ENCODE measurements at regions not wholly inside any gene's neighbourhood (a gene's known extent, or its start where the extent isn't known, plus 50 kb on each side); places are given as distances from the start of the nearest gene placed in this dataset.

- Histone ChIP-seq H3K9ac (ENCODE audit: low read length in 3 of 3) (no peak overlapping the region), H3K4me3 (ENCODE audit: low read length in 3 of 3) (no peak overlapping the region), H3K27me3 (ENCODE audit: control insufficient read depth, insufficient read depth, low read length) (no peaks in the 10 kb centered on the region), H3K4me1 (ENCODE audit: control insufficient read depth in 2 of 3, insufficient read depth in 2 of 3, low read depth in 1 of 3, low read length in 3 of 3) (no peaks in the 10 kb centered on the region), H3K9me3 (ENCODE audit: control insufficient read depth in 2 of 3, insufficient read depth in 1 of 3, low read length in 3 of 3) (no peaks in the 10 kb centered on the region), H3K36me3 (ENCODE audit: control insufficient read depth in 2 of 3, insufficient read depth in 3 of 3, low read length in 3 of 3) (no peaks in the 10 kb centered on the region), H3K27ac (ENCODE audit: low read depth in 2 of 2, low read length in 2 of 2) (no peak overlapping the region)
- intact Hi-C loops (cut with DNase I) = no loop called here
- no peak for DNase-seq
- no peak for TF ChIP-seq CTCF (IDR thresholded peaks at IDR 0.05; ENCODE audit: borderline replicate concordance, extremely low read depth, insufficient read depth)
- FAIRE-seq = no peak
Observed at GRCh38 chr1:58402444-58402843, 144.1 kb downstream of the OMA1 start.

GRCh38 chr1:58401991-58402390 is 144.5 kb downstream of the OMA1 start:
- H3K27me3 ChIP-seq (ENCODE audit: control insufficient read depth, insufficient read depth, low read length) = no peaks in the 10 kb centered on the region
- H3K4me3 ChIP-seq (ENCODE audit: low read length in 3 of 3) = no peak overlapping the region
- no peak for DNase-seq
- no peaks in the 10 kb centered on the region for H3K4me1 ChIP-seq (ENCODE audit: control insufficient read depth in 2 of 3, insufficient read depth in 2 of 3, low read depth in 1 of 3, low read length in 3 of 3)
- intact Hi-C loops (cut with DNase I) = no loop called here
- no peaks in the 10 kb centered on the region for H3K9me3 ChIP-seq (ENCODE audit: control insufficient read depth in 2 of 3, insufficient read depth in 1 of 3, low read length in 3 of 3)
- H3K9ac ChIP-seq (ENCODE audit: low read length in 3 of 3) = no peak overlapping the region
- no peak for TF ChIP-seq CTCF (IDR thresholded peaks at IDR 0.05; ENCODE audit: borderline replicate concordance, extremely low read depth, insufficient read depth)
- H3K36me3 ChIP-seq (ENCODE audit: control insufficient read depth in 2 of 3, insufficient read depth in 3 of 3, low read length in 3 of 3) = no peaks in the 10 kb centered on the region
- FAIRE-seq = no peak
- H3K27ac ChIP-seq (ENCODE audit: low read depth in 2 of 2, low read length in 2 of 2) = no peak overlapping the region

GRCh38 chr1:58399176-58399575 is 147.3 kb downstream of the OMA1 start:
- H3K9ac ChIP-seq (ENCODE audit: low read length in 3 of 3) = no peak overlapping the region
- H3K4me3 ChIP-seq (ENCODE audit: low read length in 3 of 3) = no peak overlapping the region
- H3K4me1 ChIP-seq (ENCODE audit: control insufficient read depth in 2 of 3, insufficient read depth in 2 of 3, low read depth in 1 of 3, low read length in 3 of 3) = no peaks in the 10 kb centered on the region
- H3K36me3 ChIP-seq (ENCODE audit: control insufficient read depth in 2 of 3, insufficient read depth in 3 of 3, low read length in 3 of 3) = no peaks in the 10 kb centered on the region
- H3K27ac ChIP-seq (ENCODE audit: low read depth in 2 of 2, low read length in 2 of 2) = no peak overlapping the region
- no peaks in the 10 kb centered on the region for H3K27me3 ChIP-seq (ENCODE audit: control insufficient read depth, insufficient read depth, low read length)
- intact Hi-C loops (cut with DNase I) = no loop called here
- no peak for TF ChIP-seq CTCF (IDR thresholded peaks at IDR 0.05; ENCODE audit: borderline replicate concordance, extremely low read depth, insufficient read depth)
- no peaks in the 10 kb centered on the region for H3K9me3 ChIP-seq (ENCODE audit: control insufficient read depth in 2 of 3, insufficient read depth in 1 of 3, low read length in 3 of 3)
- DNase-seq (no peak), FAIRE-seq (no peak)

- TF ChIP-seq CTCF (IDR thresholded peaks at IDR 0.05; ENCODE audit: borderline replicate concordance, extremely low read depth, insufficient read depth) = no peak
- H3K36me3 ChIP-seq (ENCODE audit: control insufficient read depth in 2 of 3, insufficient read depth in 3 of 3, low read length in 3 of 3) = no peaks in the 10 kb centered on the region
- no peak overlapping the region for H3K4me3 ChIP-seq (ENCODE audit: low read length in 3 of 3)
- intact Hi-C loops (cut with DNase I) = no loop called here
- no peak overlapping the region for H3K9ac ChIP-seq (ENCODE audit: low read length in 3 of 3)
- DNase-seq (no peak), FAIRE-seq (no peak)
- no peaks in the 10 kb centered on the region for H3K4me1 ChIP-seq (ENCODE audit: control insufficient read depth in 2 of 3, insufficient read depth in 2 of 3, low read depth in 1 of 3, low read length in 3 of 3)
- H3K27ac ChIP-seq (ENCODE audit: low read depth in 2 of 2, low read length in 2 of 2) = no peak overlapping the region
- no peaks in the 10 kb centered on the region for H3K9me3 ChIP-seq (ENCODE audit: control insufficient read depth in 2 of 3, insufficient read depth in 1 of 3, low read length in 3 of 3)
- H3K27me3 ChIP-seq (ENCODE audit: control insufficient read depth, insufficient read depth, low read length) = no peaks in the 10 kb centered on the region
Observed at GRCh38 chr1:58398714-58399113, 147.8 kb downstream of the OMA1 start.
